ENCODE measurements at regions not wholly inside any gene's neighbourhood (a gene's known extent, or its start where the extent isn't known, plus 50 kb on each side); places are given as distances from the start of the nearest gene placed in this dataset.

DNA sequence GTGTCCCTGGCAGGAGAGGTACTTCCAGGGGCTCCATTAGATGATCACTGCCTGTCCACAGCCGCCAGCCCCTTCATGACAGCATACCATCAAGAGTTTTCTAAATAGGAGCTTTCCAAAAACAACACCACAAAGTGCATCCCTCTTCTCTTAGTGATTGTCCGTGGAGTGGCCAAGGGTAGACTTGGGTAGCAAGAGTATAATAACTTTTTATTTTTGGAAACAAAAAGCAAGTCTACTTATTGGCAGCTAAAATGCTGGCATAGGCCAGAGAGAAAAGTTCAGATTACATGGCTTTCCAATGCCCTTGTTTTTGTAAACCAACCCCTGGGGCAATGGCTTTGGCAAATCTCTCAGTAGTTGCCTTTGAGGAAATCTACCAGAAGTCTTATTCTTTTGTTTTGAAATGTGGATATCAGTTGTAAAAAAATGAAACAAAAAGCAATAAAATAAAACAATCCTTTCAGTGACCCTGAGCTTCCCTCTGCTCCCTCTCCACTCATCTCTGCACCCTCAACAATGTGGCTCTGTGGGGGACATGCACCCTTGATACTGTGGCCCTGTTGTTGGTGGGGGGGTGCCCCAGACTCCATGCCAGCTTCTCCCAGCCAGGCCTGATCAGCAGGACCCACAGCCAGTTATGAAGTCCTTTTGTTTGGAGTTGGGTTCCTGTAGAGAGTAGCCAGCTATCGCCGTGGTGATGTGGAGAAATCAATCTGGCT, 294.1 kb downstream of the DLEU7 start:
- TF ChIP-seq, protein P1, sequence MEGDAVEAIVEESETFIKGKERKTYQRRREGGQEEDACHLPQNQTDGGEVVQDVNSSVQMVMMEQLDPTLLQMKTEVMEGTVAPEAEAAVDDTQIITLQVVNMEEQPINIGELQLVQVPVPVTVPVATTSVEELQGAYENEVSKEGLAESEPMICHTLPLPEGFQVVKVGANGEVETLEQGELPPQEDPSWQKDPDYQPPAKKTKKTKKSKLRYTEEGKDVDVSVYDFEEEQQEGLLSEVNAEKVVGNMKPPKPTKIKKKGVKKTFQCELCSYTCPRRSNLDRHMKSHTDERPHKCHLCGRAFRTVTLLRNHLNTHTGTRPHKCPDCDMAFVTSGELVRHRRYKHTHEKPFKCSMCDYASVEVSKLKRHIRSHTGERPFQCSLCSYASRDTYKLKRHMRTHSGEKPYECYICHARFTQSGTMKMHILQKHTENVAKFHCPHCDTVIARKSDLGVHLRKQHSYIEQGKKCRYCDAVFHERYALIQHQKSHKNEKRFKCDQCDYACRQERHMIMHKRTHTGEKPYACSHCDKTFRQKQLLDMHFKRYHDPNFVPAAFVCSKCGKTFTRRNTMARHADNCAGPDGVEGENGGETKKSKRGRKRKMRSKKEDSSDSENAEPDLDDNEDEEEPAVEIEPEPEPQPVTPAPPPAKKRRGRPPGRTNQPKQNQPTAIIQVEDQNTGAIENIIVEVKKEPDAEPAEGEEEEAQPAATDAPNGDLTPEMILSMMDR (IDR thresholded peaks at IDR 0.05; ENCODE audit: control extremely low read depth, extremely low read depth, low read depth, missing control alignments), result no peak
- ChIA-PET CTCF (no interaction called here), POLR2A (no interaction called here)
- no peak for DNase-seq (ENCODE audit: extremely low spot score)

DNA sequence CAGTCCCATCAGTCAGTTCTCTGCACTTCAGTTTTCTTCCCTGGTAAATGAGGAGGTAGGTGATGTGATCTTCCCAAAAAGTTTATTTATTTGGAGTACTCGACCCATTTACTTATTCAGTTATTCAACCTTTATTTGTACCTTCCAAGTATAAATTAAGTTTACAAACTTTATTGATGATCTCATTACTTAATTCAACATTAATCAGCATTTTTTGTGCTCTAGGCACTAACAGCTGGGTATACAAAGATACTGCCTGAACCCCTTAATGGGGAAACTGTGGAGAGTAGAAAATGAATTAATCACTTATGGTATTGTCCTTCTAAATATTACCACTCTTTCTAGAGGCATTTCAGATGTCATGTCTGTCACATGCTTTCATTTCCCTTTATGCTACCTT, 293.3 kb downstream of the DLEU7 start:
- POLR2A ChIA-PET, result no interaction called here
- TF ChIP-seq, protein P1 (IDR thresholded peaks at IDR 0.05; ENCODE audit: control extremely low read depth, extremely low read depth, low read depth, missing control alignments), result no peak
- no peak for DNase-seq (ENCODE audit: extremely low spot score)
- CTCF ChIA-PET, result no interaction called here

DNA sequence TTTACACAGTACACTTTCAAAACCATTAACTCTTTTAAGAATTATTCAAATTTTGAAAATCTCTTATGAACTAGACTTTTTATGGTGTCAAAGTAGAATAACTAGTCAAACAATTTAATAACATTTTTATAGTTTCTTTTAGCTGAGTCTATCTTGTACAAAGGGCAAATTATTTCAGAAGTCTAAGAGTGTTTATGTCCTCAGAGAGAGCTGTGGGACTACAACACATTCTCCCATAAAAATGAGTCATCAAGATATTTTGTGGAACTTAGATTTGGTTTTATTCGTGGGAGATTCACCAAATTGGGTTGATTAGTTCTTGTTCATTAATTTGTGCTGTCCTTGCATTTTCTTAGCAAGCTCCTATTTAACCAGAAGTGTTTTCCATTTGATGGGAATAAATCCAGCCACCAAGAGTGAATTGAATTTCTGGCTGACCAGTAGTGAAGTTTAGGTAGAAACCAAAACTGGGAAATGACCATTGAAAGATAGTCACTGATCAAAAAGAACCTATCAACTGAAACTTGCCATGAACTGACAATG, 291.0 kb downstream of the DLEU7 start:
- CTCF ChIA-PET, result interaction anchor here (1.2 kb wide), 1 partner anchor 11 kb away, joined by 3 read pairs; no protein-coding TSS in a partner anchor
- POLR2A ChIA-PET, result no interaction called here
- no peak for DNase-seq (ENCODE audit: extremely low spot score)
- TF ChIP-seq, protein P1 (IDR thresholded peaks at IDR 0.05; ENCODE audit: control extremely low read depth, extremely low read depth, low read depth, missing control alignments), result no peak

DNA sequence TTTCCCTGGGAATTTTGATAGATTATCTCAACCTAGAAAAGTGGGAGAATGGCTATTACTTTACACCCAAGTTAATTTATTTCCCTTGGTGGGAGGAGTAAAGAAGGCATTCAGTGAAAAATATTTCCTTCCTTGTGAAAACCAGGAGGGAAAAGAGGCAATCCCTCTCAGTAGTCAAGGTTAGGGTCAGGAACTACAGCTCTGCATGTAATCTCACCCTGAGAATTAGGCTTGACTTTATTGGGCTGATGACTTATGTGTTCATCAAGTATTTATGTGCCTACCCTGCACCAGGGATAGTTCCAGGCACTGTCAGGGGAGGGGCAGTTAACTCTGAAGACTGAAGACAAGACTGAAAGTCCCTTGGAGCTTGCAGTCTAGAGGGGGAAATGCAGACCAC, 281.8 kb downstream of the DLEU7 start:
- TF ChIP-seq, protein P1 (IDR thresholded peaks at IDR 0.05; ENCODE audit: control extremely low read depth, extremely low read depth, low read depth, missing control alignments), result no peak
- ChIA-PET POLR2A (no interaction called here), CTCF (no interaction called here)
- DNase-seq (ENCODE audit: extremely low spot score), result no peak

DNA sequence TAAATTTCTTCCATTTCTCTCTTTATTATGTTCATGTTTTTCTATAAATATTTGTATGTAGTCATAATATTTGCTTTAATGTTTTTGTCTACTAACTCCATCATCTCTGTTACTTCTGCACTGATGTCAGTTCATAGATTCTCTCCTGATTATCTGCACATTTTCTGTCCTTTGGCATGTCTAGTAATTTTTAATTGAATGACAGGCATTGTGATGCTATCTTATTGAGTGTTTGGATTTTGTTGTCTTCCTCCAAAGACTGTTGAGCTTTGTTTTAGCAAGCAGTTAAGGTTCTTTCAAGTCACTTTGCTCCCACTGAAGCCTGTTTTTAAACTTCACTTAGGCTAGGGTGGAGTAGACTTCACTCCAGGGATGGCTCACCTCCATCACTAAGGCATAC, 276.8 kb downstream of the DLEU7 start:
- ChIA-PET POLR2A (no interaction called here), CTCF (interaction anchor here (0.9 to 1.1 kb wide), 2 partner anchors 9 to 25 kb away, joined by 3 read pairs; no protein-coding TSS in a partner anchor)
- DNase-seq (ENCODE audit: extremely low spot score), result no peak
- TF ChIP-seq, protein P1 (IDR thresholded peaks at IDR 0.05; ENCODE audit: control extremely low read depth, extremely low read depth, low read depth, missing control alignments), result no peak

DNA sequence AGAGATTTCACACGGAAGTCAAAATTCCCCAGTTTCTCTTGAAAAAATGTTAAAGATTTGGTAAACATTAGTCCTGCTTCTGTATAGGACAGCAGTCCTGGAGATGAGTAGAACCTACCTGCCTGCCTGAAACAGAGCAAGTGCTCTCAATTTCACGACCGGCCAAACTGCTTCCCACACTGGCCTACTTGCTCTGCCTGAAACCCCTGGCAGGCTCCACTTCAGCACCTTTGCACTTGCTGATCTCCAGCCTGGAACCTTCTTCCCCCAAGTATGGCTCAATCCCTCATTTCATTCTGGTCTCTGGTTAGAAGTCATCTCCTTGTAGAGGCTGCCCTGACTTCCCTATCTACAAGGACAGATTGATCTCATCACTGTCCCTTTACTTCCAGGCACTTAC, 271.4 kb downstream of the DLEU7 start:
- POLR2A ChIA-PET, result no interaction called here
- DNase-seq (ENCODE audit: extremely low spot score), result no peak
- CTCF ChIA-PET, result no interaction called here
- TF ChIP-seq, protein P1 (IDR thresholded peaks at IDR 0.05; ENCODE audit: control extremely low read depth, extremely low read depth, low read depth, missing control alignments), result no peak
